ENCODE measurements at regions not wholly inside any gene's neighbourhood (a gene's known extent, or its start where the extent isn't known, plus 50 kb on each side); places are given as distances from the start of the nearest gene placed in this dataset.

- TF ChIP-seq TAF1 (IDR thresholded peaks at IDR 0.05; ENCODE audit: low read depth) (no peak), RAD21 (IDR thresholded peaks at IDR 0.05; ENCODE audit: low read depth) (no peak), FOXM1 (IDR thresholded peaks at IDR 0.05; ENCODE audit: borderline replicate concordance, low read depth) (no peak), MAX (IDR thresholded peaks at IDR 0.05) (no peak), CEBPB (IDR thresholded peaks at IDR 0.05) (no peak), EP300 (IDR thresholded peaks at IDR 0.05; ENCODE audit: borderline replicate concordance) (no peak), NFIC (IDR thresholded peaks at IDR 0.05) (no peak), USF1 (IDR thresholded peaks at IDR 0.05) (no peak), EGR1 (IDR thresholded peaks at IDR 0.05) (no peak), CREB1 (IDR thresholded peaks at IDR 0.05; ENCODE audit: low read depth) (no peak), TEAD4 (IDR thresholded peaks at IDR 0.05) (no peak), YY1 (IDR thresholded peaks at IDR 0.05; ENCODE audit: low read depth) (no peak)
- TF ChIP-seq, protein P1, sequence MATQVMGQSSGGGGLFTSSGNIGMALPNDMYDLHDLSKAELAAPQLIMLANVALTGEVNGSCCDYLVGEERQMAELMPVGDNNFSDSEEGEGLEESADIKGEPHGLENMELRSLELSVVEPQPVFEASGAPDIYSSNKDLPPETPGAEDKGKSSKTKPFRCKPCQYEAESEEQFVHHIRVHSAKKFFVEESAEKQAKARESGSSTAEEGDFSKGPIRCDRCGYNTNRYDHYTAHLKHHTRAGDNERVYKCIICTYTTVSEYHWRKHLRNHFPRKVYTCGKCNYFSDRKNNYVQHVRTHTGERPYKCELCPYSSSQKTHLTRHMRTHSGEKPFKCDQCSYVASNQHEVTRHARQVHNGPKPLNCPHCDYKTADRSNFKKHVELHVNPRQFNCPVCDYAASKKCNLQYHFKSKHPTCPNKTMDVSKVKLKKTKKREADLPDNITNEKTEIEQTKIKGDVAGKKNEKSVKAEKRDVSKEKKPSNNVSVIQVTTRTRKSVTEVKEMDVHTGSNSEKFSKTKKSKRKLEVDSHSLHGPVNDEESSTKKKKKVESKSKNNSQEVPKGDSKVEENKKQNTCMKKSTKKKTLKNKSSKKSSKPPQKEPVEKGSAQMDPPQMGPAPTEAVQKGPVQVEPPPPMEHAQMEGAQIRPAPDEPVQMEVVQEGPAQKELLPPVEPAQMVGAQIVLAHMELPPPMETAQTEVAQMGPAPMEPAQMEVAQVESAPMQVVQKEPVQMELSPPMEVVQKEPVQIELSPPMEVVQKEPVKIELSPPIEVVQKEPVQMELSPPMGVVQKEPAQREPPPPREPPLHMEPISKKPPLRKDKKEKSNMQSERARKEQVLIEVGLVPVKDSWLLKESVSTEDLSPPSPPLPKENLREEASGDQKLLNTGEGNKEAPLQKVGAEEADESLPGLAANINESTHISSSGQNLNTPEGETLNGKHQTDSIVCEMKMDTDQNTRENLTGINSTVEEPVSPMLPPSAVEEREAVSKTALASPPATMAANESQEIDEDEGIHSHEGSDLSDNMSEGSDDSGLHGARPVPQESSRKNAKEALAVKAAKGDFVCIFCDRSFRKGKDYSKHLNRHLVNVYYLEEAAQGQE (IDR thresholded peaks at IDR 0.05; ENCODE audit: low read depth): no peak
These were observed 356.3 kb downstream of the SATB2 start for GRCh38 chr2:199101487-199101886.

All from Ishikawa (cell line).